ENCODE measurements at regions not wholly inside any gene's neighbourhood (a gene's known extent, or its start where the extent isn't known, plus 50 kb on each side); places are given as distances from the start of the nearest gene placed in this dataset.

DNA sequence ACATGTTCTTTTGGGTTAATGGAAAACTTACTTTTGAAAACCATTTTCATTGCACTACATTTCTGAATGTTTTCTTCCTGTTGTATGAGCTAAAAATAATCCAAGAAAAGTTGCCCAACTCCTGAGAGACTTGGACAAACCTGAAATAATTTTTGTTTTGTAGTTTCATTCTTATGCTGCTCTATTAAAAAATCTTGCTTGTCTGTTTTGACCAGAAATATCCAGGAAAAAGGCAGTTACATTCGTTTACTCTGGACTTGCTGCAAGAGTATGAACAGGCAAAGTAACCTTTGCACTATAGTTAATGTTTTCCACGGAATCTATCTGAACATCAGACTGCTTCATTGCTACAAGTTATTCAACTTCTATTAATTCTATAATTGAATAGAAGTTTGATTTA lies 200.1 kb upstream of the DAB2 start:
- H3F3A ChIP-seq (ENCODE audit: insufficient read depth, low read length): no peaks in the 10 kb centered on the region
- TF ChIP-seq, protein P1, sequence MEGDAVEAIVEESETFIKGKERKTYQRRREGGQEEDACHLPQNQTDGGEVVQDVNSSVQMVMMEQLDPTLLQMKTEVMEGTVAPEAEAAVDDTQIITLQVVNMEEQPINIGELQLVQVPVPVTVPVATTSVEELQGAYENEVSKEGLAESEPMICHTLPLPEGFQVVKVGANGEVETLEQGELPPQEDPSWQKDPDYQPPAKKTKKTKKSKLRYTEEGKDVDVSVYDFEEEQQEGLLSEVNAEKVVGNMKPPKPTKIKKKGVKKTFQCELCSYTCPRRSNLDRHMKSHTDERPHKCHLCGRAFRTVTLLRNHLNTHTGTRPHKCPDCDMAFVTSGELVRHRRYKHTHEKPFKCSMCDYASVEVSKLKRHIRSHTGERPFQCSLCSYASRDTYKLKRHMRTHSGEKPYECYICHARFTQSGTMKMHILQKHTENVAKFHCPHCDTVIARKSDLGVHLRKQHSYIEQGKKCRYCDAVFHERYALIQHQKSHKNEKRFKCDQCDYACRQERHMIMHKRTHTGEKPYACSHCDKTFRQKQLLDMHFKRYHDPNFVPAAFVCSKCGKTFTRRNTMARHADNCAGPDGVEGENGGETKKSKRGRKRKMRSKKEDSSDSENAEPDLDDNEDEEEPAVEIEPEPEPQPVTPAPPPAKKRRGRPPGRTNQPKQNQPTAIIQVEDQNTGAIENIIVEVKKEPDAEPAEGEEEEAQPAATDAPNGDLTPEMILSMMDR (IDR thresholded peaks at IDR 0.05; ENCODE audit: low read length): no peak
- no peak for TF ChIP-seq EZH2 (IDR thresholded peaks at IDR 0.05; ENCODE audit: borderline replicate concordance, low read length)
- H3K79me2 ChIP-seq (ENCODE audit: insufficient read depth, low read length): no peaks in the 10 kb centered on the region
- H2AFZ ChIP-seq (ENCODE audit: low read length): no peak overlapping the region
- H3K27ac ChIP-seq (ENCODE audit: low read depth, low read length, poor library complexity, severe bottlenecking): no peak overlapping the region
- no peaks in the 10 kb centered on the region for H4K20me1 ChIP-seq (ENCODE audit: insufficient read depth, low read length)
- H3K4me1 ChIP-seq (ENCODE audit: insufficient read depth, low read length, severe bottlenecking): no peaks in the 10 kb centered on the region
- no peak overlapping the region for H3K4me2 ChIP-seq (ENCODE audit: low read length)
- no peaks in the 10 kb centered on the region for H3K9me2 ChIP-seq (ENCODE audit: low read depth, low read length)
- H3K4me3 ChIP-seq (ENCODE audit: low read depth, low read length, poor library complexity, severe bottlenecking): no peak overlapping the region
- H3K27me3 ChIP-seq (ENCODE audit: insufficient read depth, low read length): no peaks in the 10 kb centered on the region
- H3K9me3 ChIP-seq (ENCODE audit: low read length): no peaks in the 10 kb centered on the region
- H3K36me3 ChIP-seq (ENCODE audit: insufficient read depth, low read length): no peaks in the 10 kb centered on the region
- H3K9ac ChIP-seq (ENCODE audit: low read length): no peak overlapping the region

DNA sequence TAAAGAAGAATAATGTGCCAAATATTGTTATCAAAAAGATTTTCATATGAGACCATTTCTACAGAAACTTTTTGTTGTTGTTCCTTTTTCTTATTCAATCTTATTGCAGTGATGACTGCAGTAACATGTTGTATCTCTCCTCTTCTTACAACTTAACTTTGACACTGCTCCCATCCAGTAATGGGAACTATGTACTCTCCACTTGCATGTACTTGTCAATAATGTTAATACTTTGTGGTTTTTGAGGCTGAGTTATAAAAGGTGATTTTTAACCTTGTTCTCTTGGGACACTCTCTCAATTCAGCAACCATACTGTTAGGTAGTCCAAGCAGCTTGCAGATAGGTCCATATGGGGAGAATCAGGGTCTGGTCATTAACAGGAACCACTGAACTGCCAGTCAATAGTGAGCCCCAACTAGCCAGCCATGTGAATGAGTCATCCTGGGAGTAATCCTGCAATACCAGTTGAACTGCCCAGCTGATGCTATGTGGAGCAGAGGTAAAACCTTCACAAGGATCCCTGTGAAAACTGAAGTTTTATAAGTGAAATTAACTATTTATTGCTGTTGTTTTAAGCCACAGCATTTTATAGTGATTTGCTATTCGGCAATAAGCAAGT lies 199.6 kb upstream of the DAB2 start:
- Histone ChIP-seq H3K9ac (ENCODE audit: low read length) (no peak overlapping the region), H3K27me3 (ENCODE audit: insufficient read depth, low read length) (no peaks in the 10 kb centered on the region), H3K4me2 (ENCODE audit: low read length) (no peak overlapping the region), H3K79me2 (ENCODE audit: insufficient read depth, low read length) (no peaks in the 10 kb centered on the region), H3K4me1 (ENCODE audit: insufficient read depth, low read length, severe bottlenecking) (no peaks in the 10 kb centered on the region), H3K9me3 (ENCODE audit: low read length) (no peaks in the 10 kb centered on the region), H4K20me1 (ENCODE audit: insufficient read depth, low read length) (no peaks in the 10 kb centered on the region), H3K4me3 (ENCODE audit: low read depth, low read length, poor library complexity, severe bottlenecking) (no peak overlapping the region), H3K27ac (ENCODE audit: low read depth, low read length, poor library complexity, severe bottlenecking) (no peak overlapping the region), H3K36me3 (ENCODE audit: insufficient read depth, low read length) (no peaks in the 10 kb centered on the region), H3F3A (ENCODE audit: insufficient read depth, low read length) (no peaks in the 10 kb centered on the region), H3K9me2 (ENCODE audit: low read depth, low read length) (no peaks in the 10 kb centered on the region), H2AFZ (ENCODE audit: low read length) (no peak overlapping the region)
- TF ChIP-seq EZH2 (IDR thresholded peaks at IDR 0.05; ENCODE audit: borderline replicate concordance, low read length): no peak
- TF ChIP-seq, protein P1 (IDR thresholded peaks at IDR 0.05; ENCODE audit: low read length): no peak

DNA sequence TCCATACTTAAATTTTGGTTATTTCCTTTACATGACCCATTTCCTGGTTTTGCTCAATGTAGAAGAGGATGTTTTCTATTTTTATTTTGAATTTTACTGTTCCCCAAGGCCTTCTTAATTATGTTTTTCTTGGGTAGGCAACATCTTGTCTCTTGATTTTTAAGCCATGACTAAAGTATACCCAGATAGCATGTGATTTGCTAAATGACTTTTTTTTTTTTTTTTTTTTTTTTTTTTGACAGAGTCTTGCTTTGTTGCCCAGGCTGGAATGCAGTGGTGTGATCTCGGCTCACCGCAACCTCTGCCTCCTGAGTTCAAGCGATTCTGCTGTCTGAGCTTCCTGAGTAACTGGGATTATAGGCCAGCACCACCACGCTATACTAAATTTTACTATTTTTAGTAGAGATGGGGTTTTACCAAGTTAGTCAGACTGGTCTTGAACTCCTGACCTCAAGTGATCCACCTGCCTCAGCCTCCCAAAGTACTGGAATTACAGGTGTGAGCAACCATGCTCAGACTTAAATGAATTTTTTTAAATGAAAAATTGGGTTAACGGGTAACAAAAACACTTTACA lies 198.6 kb upstream of the DAB2 start:
- H3K27ac ChIP-seq (ENCODE audit: low read depth, low read length, poor library complexity, severe bottlenecking): no peak overlapping the region
- H3K9ac ChIP-seq (ENCODE audit: low read length): no peak overlapping the region
- TF ChIP-seq, protein P1 (IDR thresholded peaks at IDR 0.05; ENCODE audit: low read length): no peak
- TF ChIP-seq EZH2 (IDR thresholded peaks at IDR 0.05; ENCODE audit: borderline replicate concordance, low read length): no peak
- H3K9me3 ChIP-seq (ENCODE audit: low read length): no peaks in the 10 kb centered on the region
- no peak overlapping the region for H3K4me2 ChIP-seq (ENCODE audit: low read length)
- H3K4me3 ChIP-seq (ENCODE audit: low read depth, low read length, poor library complexity, severe bottlenecking): no peak overlapping the region
- H3K27me3 ChIP-seq (ENCODE audit: insufficient read depth, low read length): no peaks in the 10 kb centered on the region
- H3K4me1 ChIP-seq (ENCODE audit: insufficient read depth, low read length, severe bottlenecking): no peaks in the 10 kb centered on the region
- H3K9me2 ChIP-seq (ENCODE audit: low read depth, low read length): no peaks in the 10 kb centered on the region
- H3K79me2 ChIP-seq (ENCODE audit: insufficient read depth, low read length): no peaks in the 10 kb centered on the region
- no peaks in the 10 kb centered on the region for H3K36me3 ChIP-seq (ENCODE audit: insufficient read depth, low read length)
- H2AFZ ChIP-seq (ENCODE audit: low read length): no peak overlapping the region
- H4K20me1 ChIP-seq (ENCODE audit: insufficient read depth, low read length): no peaks in the 10 kb centered on the region
- H3F3A ChIP-seq (ENCODE audit: insufficient read depth, low read length): no peaks in the 10 kb centered on the region
